ENCODE measurements at regions not wholly inside any gene's neighbourhood (a gene's known extent, or its start where the extent isn't known, plus 50 kb on each side); places are given as distances from the start of the nearest gene placed in this dataset.
"Not testable (repeated sequence)": the region's sequence is repeated elsewhere in the genome, so short reads cannot be mapped to it uniquely, and the experiment has no call there.

DNA sequence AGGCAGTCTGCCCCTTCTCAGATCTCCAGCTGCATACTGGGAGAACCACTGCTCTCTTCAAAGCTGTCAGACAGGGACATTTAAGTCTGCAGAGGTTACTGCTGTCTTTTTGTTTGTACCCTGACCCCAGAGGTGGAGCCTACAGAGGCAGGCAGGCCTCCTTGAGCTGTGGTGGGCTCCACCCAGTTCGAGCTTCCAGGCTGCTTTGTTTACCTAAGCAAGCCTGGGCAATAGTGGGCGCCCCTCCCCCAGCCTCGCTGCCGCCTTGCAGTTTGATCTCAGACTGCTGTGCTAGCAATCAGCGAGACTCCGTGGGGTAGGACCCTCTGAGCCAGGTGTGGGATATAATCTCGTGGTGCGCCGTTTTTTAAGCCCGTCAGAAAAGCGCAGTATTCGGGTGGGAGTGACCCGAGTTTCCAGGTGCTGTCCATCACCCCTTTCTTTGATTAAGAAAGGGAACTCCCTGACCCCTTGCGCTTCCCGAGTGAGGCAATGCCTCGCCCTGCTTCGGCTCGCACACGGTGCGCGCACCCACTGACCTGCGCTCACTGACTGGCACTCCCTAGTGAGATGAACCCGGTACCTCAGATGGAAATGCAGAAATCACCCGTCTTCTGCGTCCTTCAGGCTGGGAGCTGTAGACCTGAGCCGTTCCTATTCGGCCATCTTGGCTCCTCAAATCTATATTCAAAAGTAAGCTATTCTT lies 224.4 kb downstream of the ZNF326 start:
- not testable (repeated sequence) for TF ChIP-seq CTCF, EP300, POLR2A (IDR thresholded peaks at IDR 0.05)

Measured in gastroesophageal sphincter (tissue), 3 donors.